Memory B cell (primary cell): ENCODE measurements at regions not wholly inside any gene's neighbourhood (a gene's known extent, or its start where the extent isn't known, plus 50 kb on each side); places are given as distances from the start of the nearest gene placed in this dataset.

Experiments used
- ATAC-seq: fragments of 150-1000 bp; cut with Tn5 transposase; 2 replicates; pipeline ENCODE4 v1.10.0; 2021; ENCODE audit warnings: low read depth, mild to moderate bottlenecking, moderate library complexity
- DNase-seq, 2 donors: peaks; one replicate each; pipeline ENCODE4 v3.0.0; 2022; ENCODE audit warnings: low spot score in 2 of 2
- H3K27ac Mint-ChIP-seq: one replicate; pipeline ENCODE4 v1.8.0; 2022; ENCODE audit warnings: mild to moderate bottlenecking, moderate library complexity, mixed read lengths
- H3K27me3 Mint-ChIP-seq: one replicate; pipeline ENCODE4 v1.8.0; 2022; ENCODE audit warnings: mixed read lengths
- H3K36me3 Mint-ChIP-seq: one replicate; pipeline ENCODE4 v1.8.0; 2022; ENCODE audit warnings: mild to moderate bottlenecking, mixed read lengths
- H3K4me1 Mint-ChIP-seq: one replicate; pipeline ENCODE4 v1.8.0; 2022; ENCODE audit warnings: mixed read lengths
- H3K4me3 Mint-ChIP-seq: one replicate; pipeline ENCODE4 v1.8.0; 2022; ENCODE audit warnings: mild to moderate bottlenecking, moderate library complexity, mixed read lengths
- H3K9me3 Mint-ChIP-seq: one replicate; pipeline ENCODE4 v1.8.0; 2022; ENCODE audit warnings: mixed read lengths

DNA sequence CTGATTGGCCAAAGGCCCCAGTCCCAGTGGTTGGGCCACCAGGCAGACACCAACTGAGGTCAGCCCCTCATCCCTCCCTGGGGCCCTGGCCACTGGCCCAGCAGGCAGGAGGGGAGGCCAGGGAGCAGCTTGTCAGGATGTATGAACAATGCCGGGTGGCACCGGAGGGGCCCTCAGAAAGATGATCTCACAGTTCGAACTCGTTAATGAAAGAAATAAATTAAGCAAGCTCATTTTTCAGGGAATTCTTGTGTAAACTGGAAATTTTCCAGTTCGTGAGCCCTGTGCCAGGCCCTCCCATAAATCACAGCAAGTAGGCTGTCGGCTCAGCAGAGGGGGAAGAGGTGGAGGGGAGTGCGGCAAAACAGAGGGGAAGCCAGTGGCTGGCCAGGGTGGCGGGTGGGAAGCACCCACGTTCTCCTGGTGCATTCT lies 177.0 kb upstream of the VASH1 start:
- Mint-ChIP-seq H3K9me3 (no peaks in the 10 kb centered on the region), H3K27ac (no peak overlapping the region), H3K27me3 (peaks cover 8% of the 10 kb centered on the region), H3K36me3 (no peaks in the 10 kb centered on the region), H3K4me1 (no peaks in the 10 kb centered on the region), H3K4me3 (no peak overlapping the region)
- DNase-seq (no peak), ATAC-seq (no peak)

- no peaks in the 10 kb centered on the region for H3K4me1 Mint-ChIP-seq
- DNase-seq (no peak), ATAC-seq (no peak)
- H3K9me3 Mint-ChIP-seq, result no peaks in the 10 kb centered on the region
- peaks cover 5% of the 10 kb centered on the region for H3K27me3 Mint-ChIP-seq
- no peak overlapping the region for H3K27ac Mint-ChIP-seq
- no peak overlapping the region for H3K4me3 Mint-ChIP-seq
- no peaks in the 10 kb centered on the region for H3K36me3 Mint-ChIP-seq
These were observed 175.7 kb upstream of the VASH1 start for GRCh38 chr14:76585616-76586015.

- H3K27me3 Mint-ChIP-seq, result peaks cover 7% of the 10 kb centered on the region
- H3K9me3 Mint-ChIP-seq, result no peaks in the 10 kb centered on the region
- DNase-seq, result no peak
These were observed 172.0 kb upstream of the VASH1 start for GRCh38 chr14:76589246-76589645.

GRCh38 chr14:76591266-76591665 lies 170.0 kb upstream of the VASH1 start:
- no peaks in the 10 kb centered on the region for H3K9me3 Mint-ChIP-seq
- no peaks in the 10 kb centered on the region for H3K36me3 Mint-ChIP-seq
- H3K27me3 Mint-ChIP-seq, result peaks cover 6% of the 10 kb centered on the region
- H3K4me3 Mint-ChIP-seq, result no peak overlapping the region
- ATAC-seq, result no peak
- no peaks in the 10 kb centered on the region for H3K4me1 Mint-ChIP-seq
- DNase-seq, result no peak
- no peak overlapping the region for H3K27ac Mint-ChIP-seq

More at GRCh38 chr14:76589246-76589645, 172.0 kb upstream of the VASH1 start:
- Mint-ChIP-seq H3K4me3 (no peak overlapping the region), H3K4me1 (no peaks in the 10 kb centered on the region), H3K27ac (no peak overlapping the region), H3K36me3 (no peaks in the 10 kb centered on the region)
- ATAC-seq, result no peak

DNA sequence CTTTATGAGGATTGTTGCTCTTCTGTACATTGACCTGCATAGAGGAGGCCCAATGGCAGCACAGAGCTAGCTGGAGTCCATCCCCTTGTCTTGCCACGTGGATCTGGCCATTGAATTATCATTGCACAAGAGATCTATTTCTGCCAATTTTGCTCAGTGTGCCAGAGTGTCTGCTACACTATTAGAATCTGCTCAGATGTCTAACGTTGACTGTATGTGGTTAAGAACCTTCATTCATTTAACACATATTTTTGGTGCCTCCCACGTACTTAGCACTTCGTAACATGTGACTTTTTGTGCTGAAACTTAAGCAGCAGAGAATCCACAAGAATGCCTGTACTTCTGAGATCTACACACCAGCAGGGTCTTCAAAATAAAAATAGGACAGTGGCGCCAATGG lies 166.0 kb upstream of the VASH1 start:
- ATAC-seq, result no peak
- no peak for DNase-seq
- Mint-ChIP-seq H3K27ac (no peak overlapping the region), H3K4me1 (no peaks in the 10 kb centered on the region), H3K27me3 (peaks cover 13% of the 10 kb centered on the region), H3K36me3 (no peaks in the 10 kb centered on the region), H3K9me3 (no peaks in the 10 kb centered on the region), H3K4me3 (no peak overlapping the region)

DNA sequence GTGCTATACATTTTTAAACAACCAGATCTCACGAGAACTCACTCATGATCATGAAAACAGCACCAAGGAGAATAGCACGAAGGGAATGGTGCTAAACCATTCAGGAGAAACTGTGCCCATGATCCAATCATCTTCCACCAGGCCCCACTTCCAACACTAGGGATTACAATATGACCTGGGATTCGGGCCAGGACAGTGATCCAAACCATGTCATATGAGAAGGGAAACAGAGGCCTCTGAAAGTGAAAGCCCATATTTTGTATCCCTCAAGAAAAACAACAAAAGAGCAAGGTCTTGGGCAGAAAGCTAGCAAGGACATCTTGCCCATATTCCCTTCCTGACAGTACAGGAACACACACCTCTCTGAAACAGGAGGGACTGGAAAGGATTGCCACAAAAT lies 163.9 kb upstream of the VASH1 start:
- Mint-ChIP-seq H3K9me3 (peaks cover 2% of the 10 kb centered on the region), H3K4me3 (no peak overlapping the region), H3K4me1 (no peaks in the 10 kb centered on the region), H3K36me3 (no peaks in the 10 kb centered on the region), H3K27me3 (peaks cover 13% of the 10 kb centered on the region), H3K27ac (no peak overlapping the region)
- ATAC-seq, result no peak
- no peak for DNase-seq

DNA sequence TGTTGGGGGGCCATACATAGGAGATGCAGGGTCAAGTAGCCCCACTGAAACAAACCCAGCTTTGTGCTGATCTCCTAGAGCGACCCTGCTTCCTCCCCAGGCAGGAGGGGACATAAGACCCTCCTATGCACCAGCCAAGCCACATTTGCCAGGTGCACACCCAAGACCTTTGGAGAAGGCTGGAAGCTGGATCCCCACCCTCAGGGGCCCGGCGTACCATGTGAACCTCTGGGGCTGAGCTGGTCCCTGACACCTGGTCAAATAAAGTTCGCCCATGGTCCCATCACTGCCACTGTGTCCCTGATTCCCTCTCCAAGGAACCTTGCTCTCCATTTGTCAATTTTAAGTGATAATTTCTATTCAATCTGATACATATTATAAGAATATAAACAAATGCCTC lies 162.1 kb upstream of the VASH1 start:
- Mint-ChIP-seq H3K36me3 (no peaks in the 10 kb centered on the region), H3K4me1 (no peaks in the 10 kb centered on the region), H3K27ac (no peak overlapping the region), H3K27me3 (peaks cover 14% of the 10 kb centered on the region), H3K4me3 (no peak overlapping the region), H3K9me3 (peaks cover 2% of the 10 kb centered on the region)
- DNase-seq (no peak), ATAC-seq (no peak)

DNA sequence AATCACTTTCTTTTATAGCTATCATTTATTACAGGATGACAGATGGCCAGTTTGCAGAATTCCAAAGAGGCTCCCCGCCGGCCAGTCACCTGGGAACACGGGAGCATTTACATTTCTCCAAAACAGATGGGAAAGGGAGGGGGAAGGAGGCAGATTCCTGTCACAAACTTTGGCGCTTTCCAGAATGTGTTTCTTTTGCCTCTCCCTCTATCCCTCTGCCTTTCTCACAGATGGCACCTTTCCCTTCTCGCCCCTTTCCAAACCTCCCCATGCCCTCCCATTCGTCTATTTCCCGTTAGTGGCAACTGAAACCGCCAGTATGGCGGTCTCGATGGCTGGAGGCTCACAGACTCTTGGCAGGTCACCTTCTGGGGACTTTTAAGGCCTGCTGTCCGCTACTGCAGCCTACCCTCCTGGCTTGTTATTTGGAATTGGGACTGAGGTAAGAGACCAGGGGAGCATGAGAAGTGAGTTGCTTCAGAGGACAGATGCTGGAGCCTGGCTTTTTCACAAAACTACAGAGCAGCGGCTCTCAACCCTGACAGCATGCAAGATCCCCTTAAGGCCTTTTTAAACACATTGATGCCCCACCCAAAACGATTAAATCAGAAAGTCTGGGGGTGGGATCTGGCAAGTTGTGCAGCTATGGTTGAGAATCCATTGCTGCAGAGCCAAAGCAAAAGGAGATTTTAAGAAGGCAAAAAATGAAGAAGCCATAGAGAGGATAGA lies 161.5 kb upstream of the VASH1 start:
- Mint-ChIP-seq H3K4me3 (no peak overlapping the region), H3K9me3 (peaks cover 2% of the 10 kb centered on the region), H3K4me1 (no peaks in the 10 kb centered on the region), H3K27me3 (peaks cover 15% of the 10 kb centered on the region), H3K36me3 (no peaks in the 10 kb centered on the region), H3K27ac (no peak overlapping the region)
- ATAC-seq, result no peak
- no peak for DNase-seq

DNA sequence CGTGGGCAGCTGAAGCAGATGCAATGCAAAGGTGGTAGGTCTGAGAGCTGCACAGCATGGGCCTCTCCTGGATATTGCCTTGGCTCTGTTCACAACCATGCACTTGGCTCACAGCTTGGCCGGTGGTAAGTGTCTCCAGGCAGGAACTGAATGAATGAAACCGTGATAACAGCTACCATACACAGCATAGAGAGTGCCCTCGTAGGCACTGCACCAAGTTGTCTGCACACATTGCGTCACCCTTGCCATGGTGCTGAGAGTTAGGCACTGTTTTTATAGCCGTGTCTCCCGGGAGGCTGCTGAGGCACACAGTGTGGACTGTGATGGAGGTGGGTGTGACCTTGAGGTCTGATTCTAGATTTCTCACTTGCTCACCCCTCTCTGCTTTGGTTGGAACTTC lies 157.6 kb upstream of the VASH1 start:
- Mint-ChIP-seq H3K27me3 (peaks cover 16% of the 10 kb centered on the region), H3K4me3 (no peak overlapping the region), H3K9me3 (peaks cover 2% of the 10 kb centered on the region), H3K36me3 (no peaks in the 10 kb centered on the region), H3K4me1 (no peaks in the 10 kb centered on the region), H3K27ac (no peak overlapping the region)
- DNase-seq, result no peak
- no peak for ATAC-seq

DNA sequence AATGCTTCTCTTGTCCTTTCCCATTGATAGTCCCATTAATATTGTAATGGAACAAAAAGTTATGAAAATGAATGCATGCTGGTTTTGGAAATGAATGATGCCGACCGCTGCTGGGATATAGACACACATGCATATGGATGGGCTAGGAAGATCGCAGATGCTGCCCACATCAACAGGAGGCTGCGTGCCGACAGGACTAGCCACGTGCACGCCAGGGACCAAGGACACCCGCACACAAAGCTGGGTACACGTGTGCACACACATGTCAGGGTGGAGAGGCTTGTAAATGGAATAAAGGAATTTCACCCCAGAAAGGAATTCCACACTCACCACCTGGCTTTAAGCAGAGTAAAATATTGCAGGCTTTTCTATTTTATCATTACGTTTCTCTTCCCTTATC lies 153.8 kb upstream of the VASH1 start:
- H3K4me3 Mint-ChIP-seq, result no peak overlapping the region
- no peaks in the 10 kb centered on the region for H3K36me3 Mint-ChIP-seq
- ATAC-seq (no peak), DNase-seq (no peak)
- no peaks in the 10 kb centered on the region for H3K9me3 Mint-ChIP-seq
- H3K27me3 Mint-ChIP-seq, result peaks cover 17% of the 10 kb centered on the region
- no peaks in the 10 kb centered on the region for H3K4me1 Mint-ChIP-seq
- H3K27ac Mint-ChIP-seq, result no peak overlapping the region

GRCh38 chr14:76612654-76613053 lies 148.6 kb upstream of the VASH1 start:
- DNase-seq, result no peak
- H3K4me3 Mint-ChIP-seq, result no peak overlapping the region

GRCh38 chr14:76613616-76614015 lies 147.7 kb upstream of the VASH1 start:
- no peaks in the 10 kb centered on the region for H3K4me1 Mint-ChIP-seq
- ATAC-seq, result no peak
- peaks cover 3% of the 10 kb centered on the region for H3K9me3 Mint-ChIP-seq
- H3K36me3 Mint-ChIP-seq, result no peaks in the 10 kb centered on the region
- no peak overlapping the region for H3K27ac Mint-ChIP-seq
- no peak overlapping the region for H3K4me3 Mint-ChIP-seq
- no peak for DNase-seq
- H3K27me3 Mint-ChIP-seq, result peaks cover 10% of the 10 kb centered on the region

More at GRCh38 chr14:76612654-76613053, 148.6 kb upstream of the VASH1 start:
- peaks cover 12% of the 10 kb centered on the region for H3K27me3 Mint-ChIP-seq
- H3K36me3 Mint-ChIP-seq, result no peaks in the 10 kb centered on the region
- H3K9me3 Mint-ChIP-seq, result peaks cover 3% of the 10 kb centered on the region
- no peak for ATAC-seq
- no peaks in the 10 kb centered on the region for H3K4me1 Mint-ChIP-seq
- no peak overlapping the region for H3K27ac Mint-ChIP-seq

GRCh38 chr14:76615331-76615730 lies 145.9 kb upstream of the VASH1 start:
- H3K4me1 Mint-ChIP-seq, result no peaks in the 10 kb centered on the region
- ATAC-seq (no peak), DNase-seq (no peak)
- peaks cover 10% of the 10 kb centered on the region for H3K27me3 Mint-ChIP-seq
- no peak overlapping the region for H3K4me3 Mint-ChIP-seq
- peaks cover 8% of the 10 kb centered on the region for H3K9me3 Mint-ChIP-seq
- H3K27ac Mint-ChIP-seq, result no peak overlapping the region
- H3K36me3 Mint-ChIP-seq, result no peaks in the 10 kb centered on the region

- no peak for DNase-seq
- H3K36me3 Mint-ChIP-seq, result no peaks in the 10 kb centered on the region
- H3K27ac Mint-ChIP-seq, result no peak overlapping the region
- H3K4me1 Mint-ChIP-seq, result no peaks in the 10 kb centered on the region
- peaks cover 7% of the 10 kb centered on the region for H3K27me3 Mint-ChIP-seq
- ATAC-seq, result no peak
- peaks cover 10% of the 10 kb centered on the region for H3K9me3 Mint-ChIP-seq
- H3K4me3 Mint-ChIP-seq, result no peak overlapping the region
These were observed 143.8 kb upstream of the VASH1 start for GRCh38 chr14:76617440-76617839.

GRCh38 chr14:76636602-76637001 lies 124.7 kb upstream of the VASH1 start:
- H3K4me3 Mint-ChIP-seq, result no peak overlapping the region
- ATAC-seq, result no peak

More at GRCh38 chr14:76636602-76637001, 124.7 kb upstream of the VASH1 start:
- Mint-ChIP-seq H3K27me3 (peaks cover 8% of the 10 kb centered on the region), H3K4me1 (no peaks in the 10 kb centered on the region), H3K9me3 (peaks cover 3% of the 10 kb centered on the region), H3K36me3 (no peaks in the 10 kb centered on the region), H3K27ac (no peak overlapping the region)
- DNase-seq, result no peak
